Keratinocyte (primary cell): ENCODE measurements at regions not wholly inside any gene's neighbourhood (a gene's known extent, or its start where the extent isn't known, plus 50 kb on each side); places are given as distances from the start of the nearest gene placed in this dataset.

Experiments used
- DNase-seq: peaks from one replicate; pipeline ENCODE4 v3.0.0-alpha.2; 2011; ENCODE audit warnings: low read depth, missing footprints, low spot score
- FAIRE-seq: peaks from 2 replicates; lab custom pipeline; 2011; peaks lifted over from hg19 to GRCh38; lab: Jason Lieb, UNC
- H2AFZ ChIP-seq: 2 replicates; pipeline ENCODE4 v1.6.0; 2012; ENCODE audit warnings: low read length, control low read depth, inconsistent platforms; ENCODE audit not compliant: control insufficient read depth
- H3K27ac ChIP-seq: 2 replicates; pipeline ENCODE4 v1.5.1; 2011; ENCODE audit warnings: low read length; ENCODE audit not compliant: control insufficient read depth, insufficient read depth
- H3K27me3 ChIP-seq: 3 replicates; pipeline ENCODE4 v1.6.0; 2011; ENCODE audit warnings: low read length; ENCODE audit not compliant: control insufficient read depth, insufficient read depth; ENCODE audit errors: extremely low read depth
- H3K36me3 ChIP-seq, 2 experiments: 2 replicates in 1 of 2; 3 replicates in 1 of 2; pipeline ENCODE4 v1.5.1; 2011; ENCODE audit warnings: low read length in 2 of 2, mild to moderate bottlenecking in 1 of 2; ENCODE audit not compliant: control insufficient read depth in 2 of 2, insufficient read depth in 2 of 2; ENCODE audit errors: extremely low read depth in 1 of 2
- H3K4me1 ChIP-seq: 3 replicates; pipeline ENCODE4 v1.5.1; 2011; ENCODE audit warnings: low read length; ENCODE audit not compliant: control insufficient read depth, insufficient read depth; ENCODE audit errors: extremely low read depth
- H3K4me2 ChIP-seq: 3 replicates; pipeline ENCODE4 v1.6.0; 2011; ENCODE audit warnings: low read depth, low read length; ENCODE audit not compliant: control insufficient read depth, insufficient read depth; ENCODE audit errors: extremely low read depth
- H3K4me3 ChIP-seq, 3 experiments: fragments of 200-600 bp in 1 of 3; sonication (generic) in 1 of 3; 2 replicates in 2 of 3; 3 replicates in 1 of 3; pipeline ENCODE4 v1.5.1; 2011 to 2016; ENCODE audit warnings: low read length in 3 of 3, mild to moderate bottlenecking in 3 of 3, control low read depth in 2 of 3, inconsistent platforms in 1 of 3, low read depth in 1 of 3, mixed read lengths in 1 of 3, mixed run types in 1 of 3, moderate library complexity in 1 of 3; ENCODE audit not compliant: control insufficient read depth in 2 of 3, insufficient read depth in 2 of 3; ENCODE audit errors: extremely low read depth in 1 of 3
- H3K79me2 ChIP-seq: 2 replicates; pipeline ENCODE4 v1.6.0; 2012; ENCODE audit warnings: low read length; ENCODE audit not compliant: control insufficient read depth, insufficient read depth
- H3K9ac ChIP-seq: 3 replicates; pipeline ENCODE4 v1.6.0; 2011; ENCODE audit warnings: low read length; ENCODE audit not compliant: control insufficient read depth, insufficient read depth; ENCODE audit errors: extremely low read depth
- H3K9me1 ChIP-seq: 3 replicates; pipeline ENCODE4 v1.6.0; 2011; ENCODE audit warnings: low read length; ENCODE audit not compliant: control insufficient read depth, insufficient read depth; ENCODE audit errors: extremely low read depth
- H3K9me3 ChIP-seq: 2 replicates; pipeline ENCODE4 v1.5.1; 2012; ENCODE audit warnings: low read depth, low read length; ENCODE audit not compliant: control insufficient read depth
- H4K20me1 ChIP-seq: 3 replicates; pipeline ENCODE4 v1.6.0; 2011; ENCODE audit warnings: low read length; ENCODE audit not compliant: control insufficient read depth, insufficient read depth; ENCODE audit errors: extremely low read depth
- CTCF ChIP-seq, 3 experiments: IDR thresholded peaks in 1 of 3; conservative IDR thresholded peaks in 1 of 3; optimal IDR thresholded peaks in 1 of 3; 2 replicates in 2 of 3; 3 replicates in 1 of 3; pipeline versions ENCODE3 to v1.5.1; 2011; ENCODE audit warnings: low read length in 3 of 3, mild to moderate bottlenecking in 3 of 3, moderate library complexity in 2 of 3, control low read depth in 1 of 3, inconsistent platforms in 1 of 3; ENCODE audit not compliant: insufficient read depth in 2 of 3; ENCODE audit errors: extremely low read depth in 1 of 3
- EZH2 ChIP-seq: IDR thresholded peaks from one replicate; pipeline ENCODE4 v1.6.1; 2012; ENCODE audit warnings: inconsistent platforms, mild to moderate bottlenecking, low read length, moderate library complexity
- dilution Hi-C: fragments of 300-500 bp; cut with MboI; formaldehyde crosslinking; loops from one replicate; pipeline ENCODE4 v1.7.0; 2020; ENCODE audit warnings: low sequenced_read_pairs; ENCODE audit not compliant: extremely low pct_ligation_motif_present

GRCh38 chrX:137743414-137743813 lies 177.5 kb downstream of the ZIC3 start:
- no peak for TF ChIP-seq EZH2
- no peak for TF ChIP-seq CTCF (optimal IDR thresholded peaks at IDR 0.05 in 1 of 3, IDR thresholded peaks at IDR 0.05 in 1 of 3, conservative IDR thresholded peaks at IDR 0.05 in 1 of 3; ENCODE audit: extremely low read depth in 1 of 3, insufficient read depth in 2 of 3, low read length in 3 of 3)
- dilution Hi-C loops = no loop called here
- H3K9me1 ChIP-seq = no peaks in the 10 kb centered on the region
- no peak overlapping the region for H2AFZ ChIP-seq
- H3K27me3 ChIP-seq = no peaks in the 10 kb centered on the region
- no peaks in the 10 kb centered on the region for H4K20me1 ChIP-seq
- H3K9me3 ChIP-seq = no peaks in the 10 kb centered on the region
- no peak overlapping the region for H3K4me2 ChIP-seq
- no peak overlapping the region for H3K27ac ChIP-seq
- DNase-seq (no peak), FAIRE-seq (no peak)
- H3K9ac ChIP-seq = no peak overlapping the region
- no peaks in the 10 kb centered on the region for H3K36me3 ChIP-seq
- no peak overlapping the region for H3K4me3 ChIP-seq
- H3K79me2 ChIP-seq = no peaks in the 10 kb centered on the region
- no peaks in the 10 kb centered on the region for H3K4me1 ChIP-seq

- H3K9me1 ChIP-seq = no peaks in the 10 kb centered on the region
- FAIRE-seq (no peak), DNase-seq (no peak)
- no peaks in the 10 kb centered on the region for H3K9me3 ChIP-seq
- no peak overlapping the region for H3K4me3 ChIP-seq
- no peak overlapping the region for H3K9ac ChIP-seq
- no peak overlapping the region for H3K4me2 ChIP-seq
- no peaks in the 10 kb centered on the region for H3K36me3 ChIP-seq
- no peak for TF ChIP-seq EZH2
- TF ChIP-seq CTCF (optimal IDR thresholded peaks at IDR 0.05 in 1 of 3, IDR thresholded peaks at IDR 0.05 in 1 of 3, conservative IDR thresholded peaks at IDR 0.05 in 1 of 3; ENCODE audit: extremely low read depth in 1 of 3, insufficient read depth in 2 of 3, low read length in 3 of 3) = no peak
- dilution Hi-C loops = no loop called here
- H3K27me3 ChIP-seq = no peaks in the 10 kb centered on the region
- no peak overlapping the region for H3K27ac ChIP-seq
- H3K79me2 ChIP-seq = no peaks in the 10 kb centered on the region
- H4K20me1 ChIP-seq = no peaks in the 10 kb centered on the region
- H2AFZ ChIP-seq = no peak overlapping the region
- H3K4me1 ChIP-seq = no peaks in the 10 kb centered on the region
Measured at GRCh38 chrX:137746289-137746688, 180.4 kb downstream of the ZIC3 start.
